Astrocyte of the hippocampus (primary cell): ENCODE measurements at regions not wholly inside any gene's neighbourhood (a gene's known extent, or its start where the extent isn't known, plus 50 kb on each side); places are given as distances from the start of the nearest gene placed in this dataset.
A peak's percentile ranks its signal among the peaks of the same experiment; 100 is the strongest.
"Not testable (repeated sequence)": the region's sequence is repeated elsewhere in the genome, so short reads cannot be mapped to it uniquely, and the experiment has no call there.

Experiments
- DNase-seq: peaks from one replicate; pipeline ENCODE4 v3.0.0; 2011; ENCODE audit warnings: low read depth, low spot score

- DNase-seq: no peak
Observed at GRCh38 chrX:2162695-2163094, 338.1 kb downstream of the DHRSX start.

DNA sequence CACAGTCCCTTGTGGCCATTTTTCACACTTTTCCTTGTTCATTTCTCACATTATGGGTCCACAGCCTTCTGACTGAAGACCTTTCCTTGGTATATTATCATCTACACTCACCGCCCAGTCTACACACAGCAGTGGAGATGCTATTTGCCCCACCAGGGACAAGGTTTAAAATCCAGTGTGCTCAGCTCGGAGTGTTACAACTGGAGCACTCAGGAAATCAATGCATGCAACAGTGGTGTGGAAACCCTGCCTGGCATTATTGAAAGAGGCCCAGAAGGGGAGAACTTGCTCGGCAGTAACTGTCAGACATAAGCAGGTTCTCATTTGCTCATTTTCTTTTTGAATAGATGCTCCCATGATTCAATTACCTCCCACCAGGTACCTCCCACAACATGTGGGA is 340.9 kb downstream of the DHRSX start:
- DNase-seq: no peak

DNA sequence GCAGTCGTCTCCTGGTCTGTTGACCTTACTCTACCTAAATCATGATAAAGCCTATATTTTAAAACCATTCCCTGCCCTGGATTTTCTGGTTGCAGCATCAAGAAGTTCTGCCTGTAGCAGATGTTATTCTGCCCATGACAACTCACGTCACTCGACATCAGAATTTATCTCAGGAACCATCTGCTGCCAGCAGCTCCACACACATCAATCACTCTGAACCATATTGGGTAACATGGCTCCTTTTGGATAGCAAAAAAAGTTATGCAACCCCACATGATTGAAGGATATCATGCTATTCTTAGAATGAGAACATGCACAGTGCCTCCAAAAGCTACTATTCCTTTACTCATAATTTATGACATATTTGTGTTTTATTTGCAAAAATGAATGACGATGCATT is 341.4 kb downstream of the DHRSX start:
- no peak for DNase-seq

DNA sequence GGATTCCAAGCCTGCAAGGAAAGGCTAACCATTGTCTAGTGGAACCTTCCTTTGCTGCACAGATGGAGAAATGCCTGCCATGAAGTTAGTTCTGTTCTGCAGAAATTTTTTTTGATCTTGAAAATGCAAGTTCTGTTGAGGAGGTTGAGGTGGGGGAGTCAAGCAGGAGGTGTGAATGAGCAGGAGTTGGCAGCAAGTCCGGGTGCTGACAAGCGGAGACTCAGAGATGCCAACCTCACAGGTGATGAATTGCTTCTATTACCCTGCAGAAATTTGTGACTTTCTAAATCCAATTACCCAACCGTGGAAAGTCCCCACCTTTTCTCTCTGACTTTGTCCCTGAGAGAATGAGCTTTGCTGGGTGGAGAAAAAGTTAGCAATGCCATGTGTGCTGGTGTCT is 350.1 kb downstream of the DHRSX start:
- DNase-seq: no peak

- DNase-seq: not testable (repeated sequence)
Observed at GRCh38 chrX:2150014-2150413, 350.8 kb downstream of the DHRSX start.

- not testable (repeated sequence) for DNase-seq
Observed at GRCh38 chrX:2149055-2149454, 351.7 kb downstream of the DHRSX start.

DNA sequence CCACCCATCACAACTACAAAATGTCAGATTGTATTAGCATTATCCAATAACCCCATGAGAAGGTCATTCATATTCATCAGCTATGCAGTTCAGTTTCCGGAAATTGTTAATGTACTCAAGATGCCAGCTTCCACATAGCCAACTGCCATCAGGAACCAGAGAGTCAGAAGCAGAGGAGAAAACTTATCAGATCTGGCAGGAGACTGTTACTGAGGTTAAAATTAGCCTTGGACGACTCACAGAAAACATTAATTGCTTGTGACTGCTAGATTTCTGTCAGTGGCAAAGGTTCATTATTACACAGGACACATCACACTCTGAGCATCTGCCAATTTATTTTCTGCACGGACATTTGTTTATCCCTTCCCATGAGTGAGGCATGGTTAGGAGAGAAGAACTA is 352.8 kb downstream of the DHRSX start:
- no peak for DNase-seq

DNA sequence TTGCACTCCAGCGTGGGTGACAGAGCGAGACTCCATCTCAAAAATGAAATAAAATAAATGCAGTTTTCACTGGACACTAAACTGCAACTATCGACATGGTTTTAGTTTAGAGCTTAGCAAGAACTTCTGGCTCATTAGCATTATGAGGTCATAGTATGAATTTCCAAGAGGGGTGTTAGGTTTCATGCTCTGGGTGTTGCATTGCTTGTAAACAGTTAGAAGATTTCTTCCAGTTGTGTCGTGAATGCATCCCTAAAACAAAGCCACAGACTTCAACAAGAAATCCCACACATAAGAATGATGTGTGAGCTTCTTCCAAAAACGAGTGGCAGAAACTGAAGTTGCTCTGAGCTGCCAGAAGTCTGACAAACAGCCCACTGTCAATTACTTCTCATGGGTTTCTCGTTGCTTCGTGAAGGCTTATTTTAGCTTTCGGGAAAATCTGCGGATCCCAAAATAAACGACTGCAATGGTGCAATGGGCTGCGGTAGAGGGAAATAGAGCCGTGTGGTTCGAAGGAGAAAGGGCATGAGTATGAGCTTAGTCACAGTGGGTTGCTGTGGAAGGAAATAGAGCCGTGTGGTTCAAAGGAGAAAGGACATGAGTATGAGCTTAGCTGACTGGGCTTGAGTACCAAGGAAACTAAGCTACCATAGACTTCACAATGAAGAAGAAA is 354.9 kb downstream of the DHRSX start:
- DNase-seq: peak; percentile 12

DNA sequence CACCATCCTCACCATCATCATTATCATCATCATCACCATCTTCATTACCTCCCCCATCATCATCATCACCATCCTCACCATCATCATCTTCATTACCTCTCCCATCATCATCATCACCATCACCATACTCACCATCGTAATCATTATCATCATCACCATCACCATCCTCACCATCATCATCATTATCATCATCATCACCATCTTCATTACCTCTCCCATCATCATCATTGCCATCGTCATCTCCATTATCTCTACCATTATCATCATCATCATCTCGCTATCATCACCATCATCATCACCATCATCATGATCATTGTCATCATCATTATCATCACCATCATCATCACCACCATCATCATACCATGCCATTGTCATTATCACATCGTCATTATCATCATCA is 362.9 kb downstream of the DHRSX start:
- DNase-seq: no peak

DNA sequence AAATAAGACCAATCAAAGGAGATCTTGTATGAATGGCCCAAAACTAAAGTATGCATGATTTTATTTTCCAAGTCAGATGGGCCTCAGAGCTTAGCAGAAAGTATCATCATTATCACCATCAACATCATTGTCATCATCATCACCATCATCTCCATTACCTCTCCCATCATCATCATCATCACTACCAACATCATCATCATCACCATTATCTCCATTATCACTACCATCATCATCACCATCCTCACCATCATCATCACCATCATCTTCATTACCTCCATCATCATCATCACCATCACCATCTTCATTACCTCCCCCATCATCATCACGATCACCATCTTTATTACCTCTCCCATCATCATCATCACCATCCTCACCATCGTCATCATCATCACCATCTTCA is 363.9 kb downstream of the DHRSX start:
- DNase-seq: no peak

- DNase-seq: no peak
Observed at GRCh38 chrX:2135421-2135820, 365.4 kb downstream of the DHRSX start.

GRCh38 chrX:2134782-2135181 is 366.0 kb downstream of the DHRSX start:
- DNase-seq: no peak
